ENCODE measurements at regions not wholly inside any gene's neighbourhood (a gene's known extent, or its start where the extent isn't known, plus 50 kb on each side); places are given as distances from the start of the nearest gene placed in this dataset.

DNA sequence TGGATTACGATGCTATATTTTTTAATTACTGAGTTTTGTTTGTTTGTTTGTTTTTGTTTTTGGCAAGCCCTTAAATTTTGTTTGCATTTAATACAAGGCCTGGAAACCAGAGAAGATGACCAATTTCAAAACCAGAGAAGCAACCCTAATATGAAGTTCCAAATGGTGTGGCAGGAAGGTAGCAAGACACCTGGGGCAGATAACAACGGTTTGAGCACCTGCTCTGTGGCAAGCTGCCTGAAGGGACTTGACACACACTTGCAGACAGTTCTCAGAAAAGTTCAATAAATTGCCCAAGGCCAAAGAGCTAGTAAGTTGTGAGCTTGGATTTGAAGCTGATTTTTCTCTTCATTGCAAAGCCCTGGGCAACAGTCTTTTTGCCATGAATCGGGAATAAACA lies 151.2 kb upstream of the UBE2E1 start:
- no peaks in the 10 kb centered on the region for H3K36me3 ChIP-seq (replicated peaks in 1 of 2; ENCODE audit: control extremely low read depth in 1 of 2, control insufficient read depth in 1 of 2, extremely low read depth in 1 of 2, insufficient read depth in 2 of 2, low read length in 1 of 2)
- no peak for TF ChIP-seq EZH2 (IDR thresholded peaks at IDR 0.05; ENCODE audit: borderline replicate concordance, insufficient read depth, low read depth, low read length, poor library complexity, severe bottlenecking)
- TF ChIP-seq, protein P1, sequence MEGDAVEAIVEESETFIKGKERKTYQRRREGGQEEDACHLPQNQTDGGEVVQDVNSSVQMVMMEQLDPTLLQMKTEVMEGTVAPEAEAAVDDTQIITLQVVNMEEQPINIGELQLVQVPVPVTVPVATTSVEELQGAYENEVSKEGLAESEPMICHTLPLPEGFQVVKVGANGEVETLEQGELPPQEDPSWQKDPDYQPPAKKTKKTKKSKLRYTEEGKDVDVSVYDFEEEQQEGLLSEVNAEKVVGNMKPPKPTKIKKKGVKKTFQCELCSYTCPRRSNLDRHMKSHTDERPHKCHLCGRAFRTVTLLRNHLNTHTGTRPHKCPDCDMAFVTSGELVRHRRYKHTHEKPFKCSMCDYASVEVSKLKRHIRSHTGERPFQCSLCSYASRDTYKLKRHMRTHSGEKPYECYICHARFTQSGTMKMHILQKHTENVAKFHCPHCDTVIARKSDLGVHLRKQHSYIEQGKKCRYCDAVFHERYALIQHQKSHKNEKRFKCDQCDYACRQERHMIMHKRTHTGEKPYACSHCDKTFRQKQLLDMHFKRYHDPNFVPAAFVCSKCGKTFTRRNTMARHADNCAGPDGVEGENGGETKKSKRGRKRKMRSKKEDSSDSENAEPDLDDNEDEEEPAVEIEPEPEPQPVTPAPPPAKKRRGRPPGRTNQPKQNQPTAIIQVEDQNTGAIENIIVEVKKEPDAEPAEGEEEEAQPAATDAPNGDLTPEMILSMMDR (IDR thresholded peaks at IDR 0.05), result no peak
- no peaks in the 10 kb centered on the region for H4K20me1 ChIP-seq (ENCODE audit: control insufficient read depth, insufficient read depth, low read length, poor library complexity, severe bottlenecking)
- no CpG with 5 or more reads among the region's 3 CpGs for WGBS (ENCODE audit: insufficient coverage)
- H3K4me1 ChIP-seq (ENCODE audit: control insufficient read depth in 2 of 2, insufficient read depth in 2 of 2, low read length in 2 of 2), result peaks cover 47 to 48% of the 10 kb centered on the region in 2 donors
- H3K9ac ChIP-seq (ENCODE audit: low read length), result no peak overlapping the region
- no peaks in the 10 kb centered on the region for H3K27me3 Mint-ChIP-seq
- peaks cover 66% of the 10 kb centered on the region for H3K4me1 Mint-ChIP-seq
- H2AFZ ChIP-seq (ENCODE audit: insufficient read depth, low read depth, low read length, poor library complexity, severe bottlenecking), result peak overlapping the region; percentile 32
- H3K4me2 ChIP-seq (replicated peaks; ENCODE audit: low read depth, low read length, poor library complexity, severe bottlenecking), result peak overlapping the region; percentile 76
- no peaks in the 10 kb centered on the region for H3K27me3 ChIP-seq (replicated peaks in 1 of 4; ENCODE audit: control extremely low read depth in 1 of 4, control insufficient read depth in 3 of 4, insufficient read depth in 4 of 4, low read length in 3 of 4)
- peaks cover 2 to 8% (median 7%) of the 10 kb centered on the region in 3 donors for H3K9me3 ChIP-seq (ENCODE audit: control extremely low read depth in 1 of 3, control insufficient read depth in 2 of 3, insufficient read depth in 1 of 3, low read length in 2 of 3)
- H3K9me3 Mint-ChIP-seq (ENCODE audit: insufficient read depth), result no peaks in the 10 kb centered on the region
- DNase-seq (no peak), ATAC-seq (ENCODE audit: low read depth) (no peak)
- CTCF ChIA-PET, result no interaction called here
- peak overlapping the region in 1 of 2 donors; percentile 38 for H3K27ac ChIP-seq (ENCODE audit: low read length in 2 of 2)
- H3K79me2 ChIP-seq (ENCODE audit: control insufficient read depth, insufficient read depth, low read length), result no peaks in the 10 kb centered on the region
- H3K4me3 ChIP-seq (ENCODE audit: control extremely low read depth in 1 of 5, extremely low read depth in 1 of 5, insufficient read depth in 1 of 5, low read depth in 2 of 5, low read length in 4 of 5), result no peak overlapping the region
- intact Hi-C loops (cut with micrococcal nuclease), result loop anchor here (10.0 kb wide), 1 partner anchor 150 kb away; the partner anchor contains the start of gene UBE2E1
- H3K4me3 Mint-ChIP-seq, result peak overlapping the region; percentile 37
- POLR2A ChIA-PET, result no interaction called here
- peak overlapping the region; percentile 62 for H3K27ac Mint-ChIP-seq

DNA sequence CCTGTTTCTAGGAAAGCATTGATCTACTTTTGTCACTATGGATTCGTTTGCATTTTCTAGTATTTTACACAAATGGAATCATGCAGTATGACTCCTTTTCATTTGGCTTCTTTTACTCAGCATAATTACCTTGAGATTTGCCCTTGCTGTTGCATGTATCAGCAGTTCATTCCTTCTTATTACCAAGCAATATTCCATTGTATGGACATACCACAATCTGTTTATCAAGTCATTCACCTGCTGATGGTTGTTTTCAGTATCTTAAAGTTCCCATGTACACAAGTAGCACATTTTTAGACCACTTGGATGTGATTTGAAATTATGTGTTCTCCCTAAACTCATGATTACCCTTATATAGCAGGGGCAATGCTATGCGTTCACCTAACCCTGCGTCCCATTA lies 150.0 kb upstream of the UBE2E1 start:
- H3K4me3 ChIP-seq (ENCODE audit: control extremely low read depth in 1 of 5, extremely low read depth in 1 of 5, insufficient read depth in 1 of 5, low read depth in 2 of 5, low read length in 4 of 5), result no peak overlapping the region
- Mint-ChIP-seq H3K4me1 (peaks cover 66% of the 10 kb centered on the region), H3K27ac (peak overlapping the region; percentile 21), H3K4me3 (no peak overlapping the region), H3K9me3 (ENCODE audit: insufficient read depth) (no peaks in the 10 kb centered on the region), H3K27me3 (no peaks in the 10 kb centered on the region)
- DNase-seq (no peak), ATAC-seq (ENCODE audit: low read depth) (no peak)
- H3K4me1 ChIP-seq (ENCODE audit: control insufficient read depth in 2 of 2, insufficient read depth in 2 of 2, low read length in 2 of 2), result peaks cover 48 to 49% of the 10 kb centered on the region in 2 donors
- WGBS (ENCODE audit: insufficient coverage), result 84% methylated on average over 2 of the region's 3 CpGs
- ChIA-PET POLR2A (no interaction called here), CTCF (no interaction called here)
- intact Hi-C loops (cut with micrococcal nuclease), result loop anchor here (10.0 kb wide), 1 partner anchor 149 kb away; the partner anchor contains the start of gene UBE2E1
- H3K4me2 ChIP-seq (replicated peaks; ENCODE audit: low read depth, low read length, poor library complexity, severe bottlenecking), result no peak overlapping the region
- no peaks in the 10 kb centered on the region for H3K27me3 ChIP-seq (replicated peaks in 1 of 4; ENCODE audit: control extremely low read depth in 1 of 4, control insufficient read depth in 3 of 4, insufficient read depth in 4 of 4, low read length in 3 of 4)
- no peaks in the 10 kb centered on the region for H3K36me3 ChIP-seq (replicated peaks in 1 of 2; ENCODE audit: control extremely low read depth in 1 of 2, control insufficient read depth in 1 of 2, extremely low read depth in 1 of 2, insufficient read depth in 2 of 2, low read length in 1 of 2)
- no peak overlapping the region for H3K27ac ChIP-seq (ENCODE audit: low read length in 2 of 2)
- H3K9ac ChIP-seq (ENCODE audit: low read length), result no peak overlapping the region
- H3K9me3 ChIP-seq (ENCODE audit: control extremely low read depth in 1 of 3, control insufficient read depth in 2 of 3, insufficient read depth in 1 of 3, low read length in 2 of 3), result peaks cover 2 to 8% (median 7%) of the 10 kb centered on the region in 3 donors
- no peaks in the 10 kb centered on the region for H3K79me2 ChIP-seq (ENCODE audit: control insufficient read depth, insufficient read depth, low read length)
- H2AFZ ChIP-seq (ENCODE audit: insufficient read depth, low read depth, low read length, poor library complexity, severe bottlenecking), result no peak overlapping the region
- TF ChIP-seq EZH2 (IDR thresholded peaks at IDR 0.05; ENCODE audit: borderline replicate concordance, insufficient read depth, low read depth, low read length, poor library complexity, severe bottlenecking), result no peak
- TF ChIP-seq, protein P1 (IDR thresholded peaks at IDR 0.05), result no peak
- H4K20me1 ChIP-seq (ENCODE audit: control insufficient read depth, insufficient read depth, low read length, poor library complexity, severe bottlenecking), result no peaks in the 10 kb centered on the region

All from B cell (primary cell).